ENCODE measurements at regions not wholly inside any gene's neighbourhood (a gene's known extent, or its start where the extent isn't known, plus 50 kb on each side); places are given as distances from the start of the nearest gene placed in this dataset.
"Not testable (repeated sequence)": the region's sequence is repeated elsewhere in the genome, so short reads cannot be mapped to it uniquely, and the experiment has no call there.

DNA sequence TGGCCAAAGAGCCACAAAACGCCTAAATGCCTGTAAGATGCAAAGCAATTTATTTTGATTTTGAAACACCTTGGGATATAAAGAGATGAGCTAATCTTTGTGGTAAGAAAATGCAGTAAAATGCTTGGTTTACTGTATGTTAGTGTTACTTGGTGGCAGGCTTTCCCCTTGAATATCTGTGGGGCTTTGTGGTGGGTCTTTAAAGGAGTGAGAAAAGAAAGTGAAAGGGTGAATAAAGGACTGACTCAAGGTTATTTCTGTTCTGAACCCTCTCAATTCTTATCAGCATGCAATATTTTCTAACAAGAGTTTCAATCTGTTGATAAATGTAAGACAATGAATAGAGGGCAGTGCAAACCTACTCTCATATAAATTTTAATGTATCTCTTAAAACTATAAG lies 1555.9 kb upstream of the RAG2 start:
- Histone ChIP-seq H3K27me3 (ENCODE audit: low read depth, low read length) (no peaks in the 10 kb centered on the region), H3K9me3 (ENCODE audit: control insufficient read depth in 1 of 2, low read length in 2 of 2) (no peaks in the 10 kb centered on the region), H3K4me1 (ENCODE audit: control insufficient read depth in 1 of 2, insufficient read depth in 2 of 2, low read length in 2 of 2) (no peaks in the 10 kb centered on the region), H3K36me3 (ENCODE audit: control insufficient read depth in 1 of 2, insufficient read depth in 2 of 2, low read length in 2 of 2) (no peaks in the 10 kb centered on the region), H3K4me3 (ENCODE audit: low read depth in 1 of 2, low read length in 2 of 2) (no peak overlapping the region), H3K27ac (ENCODE audit: low read length) (no peak overlapping the region)

DNA sequence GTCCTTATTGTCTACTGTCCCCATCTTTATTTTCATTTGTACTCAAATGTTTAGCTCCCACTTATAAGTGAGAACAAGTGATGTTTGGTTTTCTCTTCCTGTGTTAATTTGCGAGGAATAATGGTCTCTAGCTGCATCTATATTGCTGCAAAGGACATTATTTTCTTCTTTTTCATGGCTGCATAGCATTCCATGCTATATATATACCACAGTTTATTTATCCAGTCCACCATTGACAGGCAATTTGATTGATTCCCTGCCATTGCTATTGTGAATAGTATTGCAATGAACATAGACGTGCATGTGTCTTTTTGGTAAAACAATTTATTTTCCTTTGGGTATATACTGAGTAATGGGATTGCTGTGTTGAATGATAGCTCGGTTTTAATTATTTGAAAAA lies 1545.8 kb upstream of the RAG2 start:
- Histone ChIP-seq H3K4me1 (ENCODE audit: control insufficient read depth in 1 of 2, insufficient read depth in 2 of 2, low read length in 2 of 2) (no peaks in the 10 kb centered on the region), H3K36me3 (ENCODE audit: control insufficient read depth in 1 of 2, insufficient read depth in 2 of 2, low read length in 2 of 2) (no peaks in the 10 kb centered on the region), H3K27me3 (ENCODE audit: low read depth, low read length) (no peaks in the 10 kb centered on the region), H3K9me3 (ENCODE audit: control insufficient read depth in 1 of 2, low read length in 2 of 2) (peaks cover 0 to 8% of the 10 kb centered on the region in 2 donors), H3K4me3 (ENCODE audit: low read depth in 1 of 2, low read length in 2 of 2) (no peak overlapping the region), H3K27ac (ENCODE audit: low read length) (no peak overlapping the region)

DNA sequence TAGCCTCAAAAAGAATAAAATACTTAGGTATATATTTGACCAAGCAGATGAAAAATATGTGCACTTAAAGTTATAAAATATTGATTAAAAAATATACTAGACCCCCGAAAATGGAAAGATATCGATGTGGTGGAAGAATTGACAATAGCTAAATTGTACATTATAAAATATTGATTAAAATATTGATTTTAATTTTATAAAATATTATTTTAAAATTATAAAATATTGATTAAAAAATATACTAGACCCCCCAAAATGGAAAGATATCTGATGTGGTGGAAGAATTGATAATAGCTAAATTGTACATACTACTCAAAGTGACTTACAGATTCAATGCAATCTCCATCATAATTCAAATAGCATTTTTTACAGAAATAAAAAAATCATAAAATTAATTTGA lies 1540.9 kb upstream of the RAG2 start:
- H3K4me1 ChIP-seq (ENCODE audit: control insufficient read depth in 1 of 2, insufficient read depth in 2 of 2, low read length in 2 of 2), result no peaks in the 10 kb centered on the region
- H3K4me3 ChIP-seq (ENCODE audit: low read depth in 1 of 2, low read length in 2 of 2), result no peak overlapping the region
- H3K36me3 ChIP-seq (ENCODE audit: control insufficient read depth in 1 of 2, insufficient read depth in 2 of 2, low read length in 2 of 2), result no peaks in the 10 kb centered on the region
- no peak overlapping the region for H3K27ac ChIP-seq (ENCODE audit: low read length)
- H3K27me3 ChIP-seq (ENCODE audit: low read depth, low read length), result no peaks in the 10 kb centered on the region
- peaks cover 4 to 9% of the 10 kb centered on the region in 2 donors for H3K9me3 ChIP-seq (ENCODE audit: control insufficient read depth in 1 of 2, low read length in 2 of 2)

DNA sequence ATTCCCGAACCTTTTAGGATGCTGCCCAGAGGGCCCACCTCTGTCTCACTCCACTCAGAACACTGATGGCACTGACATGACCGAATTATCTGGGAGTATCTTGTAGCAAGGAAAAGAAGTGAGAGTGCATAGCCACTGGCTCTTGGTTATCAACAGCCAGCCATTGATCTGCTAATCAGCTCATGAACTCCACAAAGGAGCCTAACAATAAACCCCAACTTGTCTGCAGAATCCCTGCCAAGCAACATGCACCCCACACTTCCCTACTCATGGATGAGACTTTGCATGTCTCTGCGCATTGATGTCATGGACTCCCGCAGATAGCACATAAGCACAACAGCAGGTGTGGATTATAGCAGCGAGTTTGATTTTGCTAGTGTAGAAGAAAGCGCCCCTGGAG lies 1538.9 kb upstream of the RAG2 start:
- Histone ChIP-seq H3K4me1 (ENCODE audit: control insufficient read depth in 1 of 2, insufficient read depth in 2 of 2, low read length in 2 of 2) (no peaks in the 10 kb centered on the region), H3K36me3 (ENCODE audit: control insufficient read depth in 1 of 2, insufficient read depth in 2 of 2, low read length in 2 of 2) (no peaks in the 10 kb centered on the region), H3K27me3 (ENCODE audit: low read depth, low read length) (no peaks in the 10 kb centered on the region), H3K4me3 (ENCODE audit: low read depth in 1 of 2, low read length in 2 of 2) (no peak overlapping the region), H3K9me3 (ENCODE audit: control insufficient read depth in 1 of 2, low read length in 2 of 2) (peaks cover 0 to 9% of the 10 kb centered on the region in 2 donors), H3K27ac (ENCODE audit: low read length) (no peak overlapping the region)

DNA sequence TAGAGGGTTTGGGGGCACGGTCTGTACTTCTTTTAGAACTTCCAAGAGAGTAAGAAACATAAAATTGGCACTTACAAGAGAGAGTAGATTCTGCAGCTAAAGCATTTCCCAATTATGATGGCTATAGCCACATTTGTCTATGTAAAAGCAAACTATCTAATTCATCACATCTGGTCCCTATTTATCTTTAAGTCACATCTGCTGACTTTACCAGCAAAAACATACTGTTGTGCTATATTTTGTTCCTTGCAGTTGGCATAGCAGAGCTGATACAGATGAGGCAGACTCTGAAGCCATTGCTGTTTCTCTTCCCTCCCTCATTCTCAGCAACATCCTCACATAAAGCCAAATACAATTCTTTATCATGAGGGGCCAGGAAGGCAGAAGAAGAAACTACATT lies 1533.5 kb upstream of the RAG2 start:
- H3K36me3 ChIP-seq (ENCODE audit: control insufficient read depth in 1 of 2, insufficient read depth in 2 of 2, low read length in 2 of 2), result no peaks in the 10 kb centered on the region
- no peaks in the 10 kb centered on the region for H3K27me3 ChIP-seq (ENCODE audit: low read depth, low read length)
- peaks cover 0 to 1% of the 10 kb centered on the region in 2 donors for H3K9me3 ChIP-seq (ENCODE audit: control insufficient read depth in 1 of 2, low read length in 2 of 2)
- no peak overlapping the region for H3K27ac ChIP-seq (ENCODE audit: low read length)
- no peaks in the 10 kb centered on the region for H3K4me1 ChIP-seq (ENCODE audit: control insufficient read depth in 1 of 2, insufficient read depth in 2 of 2, low read length in 2 of 2)
- no peak overlapping the region for H3K4me3 ChIP-seq (ENCODE audit: low read depth in 1 of 2, low read length in 2 of 2)

DNA sequence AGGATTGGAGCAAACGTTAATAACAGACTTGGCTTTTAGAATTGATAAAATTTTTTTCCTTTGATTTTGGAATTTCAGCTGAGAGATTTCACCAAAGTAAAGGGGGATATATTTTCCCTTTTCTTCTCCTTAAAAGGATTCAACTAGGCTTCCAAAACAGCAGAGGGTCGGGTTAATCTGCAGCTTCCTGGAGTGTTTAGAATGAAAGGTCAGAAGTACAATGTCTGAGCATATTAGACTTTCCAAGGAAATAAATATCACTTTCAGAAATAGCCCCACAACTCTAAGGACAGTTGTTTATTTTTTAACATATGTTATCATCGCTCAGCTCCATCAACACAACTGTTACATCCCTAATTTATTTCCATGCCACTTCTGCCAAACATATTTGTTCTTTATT lies 1532.9 kb upstream of the RAG2 start:
- H3K9me3 ChIP-seq (ENCODE audit: control insufficient read depth in 1 of 2, low read length in 2 of 2), result no peaks in the 10 kb centered on the region
- no peak overlapping the region for H3K4me3 ChIP-seq (ENCODE audit: low read depth in 1 of 2, low read length in 2 of 2)
- H3K27ac ChIP-seq (ENCODE audit: low read length), result no peak overlapping the region
- H3K36me3 ChIP-seq (ENCODE audit: control insufficient read depth in 1 of 2, insufficient read depth in 2 of 2, low read length in 2 of 2), result no peaks in the 10 kb centered on the region
- H3K27me3 ChIP-seq (ENCODE audit: low read depth, low read length), result no peaks in the 10 kb centered on the region
- H3K4me1 ChIP-seq (ENCODE audit: control insufficient read depth in 1 of 2, insufficient read depth in 2 of 2, low read length in 2 of 2), result no peaks in the 10 kb centered on the region

DNA sequence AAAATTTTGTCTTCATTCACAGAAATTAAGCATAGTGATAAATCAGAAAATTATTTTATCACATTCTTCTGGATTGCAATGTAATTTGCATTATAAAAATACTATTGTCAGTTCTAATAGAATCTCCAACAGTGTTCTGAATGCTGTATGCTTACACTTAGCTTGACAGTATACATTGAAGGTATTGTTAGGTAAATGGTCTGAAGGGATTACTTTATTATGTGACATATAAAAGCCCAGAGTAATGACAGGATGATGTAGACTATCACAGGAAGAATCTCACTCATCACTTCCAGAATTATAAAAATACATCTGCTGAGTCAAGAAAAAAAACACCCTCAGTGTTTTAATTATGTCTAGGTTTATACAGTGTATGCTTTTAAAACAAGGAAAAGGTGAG lies 1532.5 kb upstream of the RAG2 start:
- Histone ChIP-seq H3K4me1 (ENCODE audit: control insufficient read depth in 1 of 2, insufficient read depth in 2 of 2, low read length in 2 of 2) (no peaks in the 10 kb centered on the region), H3K9me3 (ENCODE audit: control insufficient read depth in 1 of 2, low read length in 2 of 2) (no peaks in the 10 kb centered on the region), H3K36me3 (ENCODE audit: control insufficient read depth in 1 of 2, insufficient read depth in 2 of 2, low read length in 2 of 2) (no peaks in the 10 kb centered on the region), H3K27me3 (ENCODE audit: low read depth, low read length) (no peaks in the 10 kb centered on the region), H3K27ac (ENCODE audit: low read length) (no peak overlapping the region), H3K4me3 (ENCODE audit: low read depth in 1 of 2, low read length in 2 of 2) (no peak overlapping the region)

DNA sequence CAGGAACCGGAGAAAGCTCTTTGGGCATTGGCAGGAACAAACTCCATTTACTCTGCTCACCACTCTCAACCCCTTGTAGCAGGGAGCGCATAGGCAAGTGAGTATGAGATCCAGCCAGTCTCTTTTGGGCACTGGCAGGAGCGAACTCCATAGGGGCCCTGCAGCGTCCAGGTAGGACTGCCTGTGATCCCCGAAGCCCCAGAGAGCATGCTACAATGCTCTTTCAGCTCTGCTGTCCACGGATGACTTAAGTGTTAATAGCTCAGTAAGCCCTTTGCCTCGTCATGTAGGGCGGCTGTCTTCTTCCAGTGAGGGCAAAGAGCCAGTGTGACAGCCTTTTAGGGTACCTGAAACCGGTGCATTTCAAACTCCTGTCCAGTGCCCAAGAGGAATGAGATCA lies 1525.6 kb upstream of the RAG2 start:
- no peak overlapping the region for H3K4me3 ChIP-seq (ENCODE audit: low read depth in 1 of 2, low read length in 2 of 2)
- H3K9me3 ChIP-seq (ENCODE audit: control insufficient read depth in 1 of 2, low read length in 2 of 2), result no peaks in the 10 kb centered on the region
- no peaks in the 10 kb centered on the region for H3K27me3 ChIP-seq (ENCODE audit: low read depth, low read length)
- H3K27ac ChIP-seq (ENCODE audit: low read length), result no peak overlapping the region
- H3K36me3 ChIP-seq (ENCODE audit: control insufficient read depth in 1 of 2, insufficient read depth in 2 of 2, low read length in 2 of 2), result no peaks in the 10 kb centered on the region
- H3K4me1 ChIP-seq (ENCODE audit: control insufficient read depth in 1 of 2, insufficient read depth in 2 of 2, low read length in 2 of 2), result no peaks in the 10 kb centered on the region

DNA sequence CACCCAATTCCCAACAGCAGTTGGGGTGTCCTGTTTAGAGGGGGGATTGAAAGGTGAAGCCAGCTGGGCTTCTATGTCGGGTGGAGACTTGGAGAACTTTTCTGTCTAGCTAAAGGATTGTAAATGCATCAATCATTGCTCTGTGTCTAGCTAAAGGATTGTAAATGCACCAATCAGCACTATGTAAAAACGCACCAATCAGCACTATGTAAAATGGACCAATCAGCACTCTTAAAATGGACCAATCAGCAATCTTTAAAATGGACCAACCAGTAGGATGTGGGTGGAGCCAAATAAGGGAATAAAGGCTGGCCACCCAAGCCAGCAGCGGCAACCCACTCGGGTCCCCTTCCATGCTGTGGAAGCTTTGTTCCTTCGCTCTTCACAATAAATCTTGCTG lies 1518.6 kb upstream of the RAG2 start:
- H3K4me3 ChIP-seq (ENCODE audit: low read depth in 1 of 2, low read length in 2 of 2); H3K27me3 ChIP-seq (ENCODE audit: low read depth, low read length); H3K4me1 ChIP-seq (ENCODE audit: control insufficient read depth in 1 of 2, insufficient read depth in 2 of 2, low read length in 2 of 2); H3K27ac ChIP-seq (ENCODE audit: low read length); H3K9me3 ChIP-seq (ENCODE audit: control insufficient read depth in 1 of 2, low read length in 2 of 2); H3K36me3 ChIP-seq (ENCODE audit: control insufficient read depth in 1 of 2, insufficient read depth in 2 of 2, low read length in 2 of 2): not testable (repeated sequence)

DNA sequence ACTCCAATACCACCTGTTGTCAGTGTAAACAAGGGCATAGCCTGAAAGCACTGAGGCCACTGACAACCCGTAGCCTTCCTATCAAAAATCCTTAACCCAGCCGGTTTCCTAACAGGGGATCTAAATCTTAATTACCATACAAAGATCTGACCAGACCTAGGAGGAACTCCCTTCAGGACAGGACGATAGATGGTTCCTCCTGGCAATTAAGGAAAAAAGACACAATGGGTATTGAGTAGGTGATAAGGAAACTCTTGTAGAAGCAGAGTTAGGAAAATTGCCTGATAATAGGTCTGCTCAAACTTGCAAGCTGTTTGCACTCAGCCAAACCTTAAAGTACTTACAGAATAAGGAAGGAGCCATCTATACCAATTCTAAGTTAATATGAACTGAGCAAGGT lies 1517.3 kb upstream of the RAG2 start:
- H3K4me1 ChIP-seq (ENCODE audit: control insufficient read depth in 1 of 2, insufficient read depth in 2 of 2, low read length in 2 of 2); H3K36me3 ChIP-seq (ENCODE audit: control insufficient read depth in 1 of 2, insufficient read depth in 2 of 2, low read length in 2 of 2); H3K27me3 ChIP-seq (ENCODE audit: low read depth, low read length); H3K27ac ChIP-seq (ENCODE audit: low read length); H3K9me3 ChIP-seq (ENCODE audit: control insufficient read depth in 1 of 2, low read length in 2 of 2); H3K4me3 ChIP-seq (ENCODE audit: low read depth in 1 of 2, low read length in 2 of 2): not testable (repeated sequence)

DNA sequence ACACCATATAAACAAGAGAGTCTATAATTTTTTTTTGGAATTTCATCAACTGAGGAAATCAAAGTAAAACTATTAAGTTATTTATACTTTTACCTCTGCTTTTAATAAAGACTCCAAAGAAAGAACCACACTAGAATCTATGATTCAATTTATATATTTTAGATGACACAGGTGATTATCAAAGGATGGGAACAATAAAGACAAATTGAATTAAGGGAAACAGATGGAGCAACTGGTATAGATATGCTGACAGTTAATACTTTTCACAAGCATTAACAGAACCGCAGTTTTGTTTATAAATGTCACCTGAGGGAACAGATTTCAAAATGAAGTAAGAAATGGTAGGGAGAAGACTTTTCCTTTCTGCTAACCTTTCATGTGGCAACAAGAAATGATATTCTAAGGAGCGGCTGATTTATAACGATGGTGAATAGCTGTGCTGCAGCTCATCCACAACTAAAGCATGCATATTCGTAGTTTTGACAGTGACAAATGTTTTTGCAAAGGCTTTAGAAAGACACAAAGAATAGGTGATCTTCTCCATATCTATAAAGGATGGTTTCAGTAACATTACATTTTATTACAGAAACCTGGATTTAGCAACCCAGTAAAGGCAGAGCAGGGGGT lies 1502.9 kb upstream of the RAG2 start:
- no peak overlapping the region for H3K4me3 ChIP-seq (ENCODE audit: low read depth in 1 of 2, low read length in 2 of 2)
- H3K36me3 ChIP-seq (ENCODE audit: control insufficient read depth in 1 of 2, insufficient read depth in 2 of 2, low read length in 2 of 2), result no peaks in the 10 kb centered on the region
- no peak overlapping the region for H3K27ac ChIP-seq (ENCODE audit: low read length)
- H3K4me1 ChIP-seq (ENCODE audit: control insufficient read depth in 1 of 2, insufficient read depth in 2 of 2, low read length in 2 of 2), result no peaks in the 10 kb centered on the region
- no peaks in the 10 kb centered on the region for H3K27me3 ChIP-seq (ENCODE audit: low read depth, low read length)
- no peaks in the 10 kb centered on the region for H3K9me3 ChIP-seq (ENCODE audit: control insufficient read depth in 1 of 2, low read length in 2 of 2)

DNA sequence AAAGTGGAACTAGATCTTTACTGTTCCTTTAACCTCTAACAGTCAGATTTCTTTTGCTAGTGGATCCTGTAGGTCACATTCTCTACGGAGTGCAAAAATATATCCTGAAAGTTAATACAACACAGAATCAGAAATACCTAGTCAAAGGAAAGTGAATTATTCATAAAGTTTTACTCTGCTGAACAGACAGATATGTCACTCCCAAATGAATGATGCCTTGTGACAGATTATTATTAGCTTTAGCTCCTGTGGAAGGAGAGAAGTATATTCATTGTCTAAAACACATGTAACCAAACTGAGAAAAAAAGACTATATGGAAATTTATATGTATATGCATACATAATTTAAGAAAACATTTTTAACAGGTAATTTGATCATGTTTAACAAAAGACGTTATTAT lies 1497.2 kb upstream of the RAG2 start:
- no peak overlapping the region for H3K4me3 ChIP-seq (ENCODE audit: low read depth in 1 of 2, low read length in 2 of 2)
- no peaks in the 10 kb centered on the region for H3K9me3 ChIP-seq (ENCODE audit: control insufficient read depth in 1 of 2, low read length in 2 of 2)
- H3K36me3 ChIP-seq (ENCODE audit: control insufficient read depth in 1 of 2, insufficient read depth in 2 of 2, low read length in 2 of 2), result no peaks in the 10 kb centered on the region
- H3K4me1 ChIP-seq (ENCODE audit: control insufficient read depth in 1 of 2, insufficient read depth in 2 of 2, low read length in 2 of 2), result no peaks in the 10 kb centered on the region
- no peak overlapping the region for H3K27ac ChIP-seq (ENCODE audit: low read length)
- no peaks in the 10 kb centered on the region for H3K27me3 ChIP-seq (ENCODE audit: low read depth, low read length)
